Dermis blood vessel endothelial cell (primary cell): ENCODE measurements at regions not wholly inside any gene's neighbourhood (a gene's known extent, or its start where the extent isn't known, plus 50 kb on each side); places are given as distances from the start of the nearest gene placed in this dataset.

ENCODE experiments used
- DNase-seq: peaks from one replicate; pipeline ENCODE4 v3.0.0; 2010

DNA sequence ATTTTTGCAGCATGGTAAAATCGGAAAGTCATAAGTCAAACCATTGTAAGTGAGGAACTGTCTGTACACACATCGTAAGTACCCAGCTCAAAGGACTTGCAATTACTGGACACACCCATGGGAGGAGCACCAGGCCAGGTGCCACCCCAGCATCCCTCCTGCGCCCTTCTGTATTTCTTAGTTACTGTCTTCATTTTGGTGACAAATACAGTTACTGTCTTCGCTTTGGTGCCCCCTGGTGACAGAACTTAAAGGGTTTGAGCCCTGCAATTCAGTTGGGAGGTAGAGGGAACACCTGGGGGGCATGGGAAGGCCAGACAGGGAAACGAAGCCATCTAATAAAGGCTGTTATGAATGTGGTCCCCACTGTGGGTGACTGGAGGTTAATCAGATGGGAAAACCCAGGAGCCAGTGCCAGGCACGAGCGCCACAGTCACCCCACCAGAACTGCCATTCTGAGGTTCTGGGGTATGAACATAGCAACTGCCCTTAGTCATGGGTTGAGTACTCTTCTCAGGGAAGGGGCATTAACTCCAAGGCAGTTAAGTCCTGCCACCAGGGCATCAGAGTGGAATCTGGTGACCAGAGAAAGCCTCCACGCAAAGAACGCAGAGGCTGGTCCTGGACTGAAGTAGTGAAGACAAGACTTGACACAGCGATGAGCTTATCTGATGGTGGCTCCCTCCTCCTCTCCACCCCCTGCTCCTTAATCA is 612.9 kb downstream of the PTPRU start:
- DNase-seq = peak; percentile 63

DNA sequence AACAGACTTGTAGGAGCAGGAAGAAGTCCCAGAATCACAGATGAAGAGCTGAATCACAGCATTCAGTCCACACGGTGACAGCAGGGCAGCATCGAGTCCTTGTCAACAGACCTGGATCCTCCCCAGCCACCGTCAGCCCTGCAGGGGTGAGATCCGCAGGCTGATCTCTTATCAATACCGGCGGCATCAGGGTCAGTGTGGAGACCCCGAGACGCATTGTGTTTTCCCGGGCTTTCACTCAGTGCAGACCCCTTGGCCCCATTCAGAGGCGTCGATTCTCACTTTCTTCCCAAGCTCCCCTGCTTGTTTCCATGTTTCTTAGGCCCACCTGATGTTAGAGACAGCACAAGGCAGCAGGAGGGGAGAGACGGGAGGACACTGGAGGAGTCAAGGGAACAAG is 609.6 kb downstream of the PTPRU start:
- DNase-seq = no peak

DNA sequence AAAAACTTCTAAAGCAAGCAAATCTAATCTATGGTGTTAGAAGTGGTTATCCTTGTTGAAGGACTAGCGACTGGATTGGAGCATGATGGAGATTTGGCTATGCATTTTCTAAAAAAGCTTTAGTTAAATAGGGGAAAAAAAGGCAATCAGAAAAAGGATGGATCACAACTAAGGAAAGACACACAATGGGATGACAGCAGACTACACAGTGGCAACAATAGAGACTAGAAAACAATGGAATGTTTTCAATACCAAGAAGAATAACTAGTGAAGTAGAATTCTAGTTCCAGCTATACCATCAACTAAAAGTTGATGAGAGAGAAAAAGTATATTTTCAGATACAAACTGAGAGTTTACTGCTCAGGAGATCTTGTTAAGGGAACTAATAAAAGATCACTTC is 605.8 kb downstream of the PTPRU start:
- DNase-seq = no peak

DNA sequence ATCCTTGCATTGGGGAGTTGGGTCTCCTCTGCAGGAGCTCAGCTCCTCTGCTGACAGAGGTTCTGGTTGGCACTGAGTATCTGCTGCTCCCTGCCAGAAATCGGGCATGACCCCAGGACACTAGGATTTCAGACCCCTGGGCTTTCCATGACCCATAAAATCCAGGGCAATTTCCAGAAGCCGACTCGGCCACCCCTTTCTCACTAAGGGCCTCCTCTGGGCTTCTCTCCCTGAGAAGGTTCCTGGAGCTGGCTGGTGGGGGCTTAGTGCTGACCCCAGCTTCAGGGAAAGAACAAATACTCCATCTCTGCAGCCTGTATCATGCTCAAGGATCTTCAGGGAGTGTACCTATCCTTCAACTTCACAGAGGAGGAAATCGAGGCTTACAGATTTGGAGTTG is 603.4 kb downstream of the PTPRU start:
- no peak for DNase-seq

DNA sequence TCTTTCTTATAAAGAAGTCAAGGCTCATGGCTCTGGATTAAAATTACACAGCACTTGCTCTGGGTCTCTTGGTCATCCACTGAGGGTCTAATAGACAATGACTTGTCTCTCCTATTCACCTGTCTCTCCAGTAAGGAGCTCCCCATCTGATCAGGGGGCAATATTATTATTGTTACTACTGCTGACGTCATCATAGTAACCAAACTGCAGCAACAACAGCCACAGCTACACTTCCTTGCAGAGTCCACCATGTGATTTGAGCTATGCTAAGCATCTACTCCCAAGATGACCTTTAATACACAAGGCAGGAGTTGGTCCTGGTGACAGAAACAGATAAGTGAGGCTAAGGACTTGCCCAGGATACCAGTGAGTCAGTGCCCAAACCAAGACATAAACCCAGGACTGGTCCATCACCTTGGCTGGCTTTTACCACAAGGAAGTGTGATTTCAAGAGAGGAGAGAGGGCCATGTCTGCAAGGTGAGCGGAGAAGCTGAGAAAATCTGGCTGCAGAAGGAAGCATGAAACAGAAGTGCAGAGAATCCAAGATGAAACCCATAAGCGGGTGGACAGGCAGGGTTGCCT is 602.5 kb downstream of the PTPRU start:
- DNase-seq = no peak

DNA sequence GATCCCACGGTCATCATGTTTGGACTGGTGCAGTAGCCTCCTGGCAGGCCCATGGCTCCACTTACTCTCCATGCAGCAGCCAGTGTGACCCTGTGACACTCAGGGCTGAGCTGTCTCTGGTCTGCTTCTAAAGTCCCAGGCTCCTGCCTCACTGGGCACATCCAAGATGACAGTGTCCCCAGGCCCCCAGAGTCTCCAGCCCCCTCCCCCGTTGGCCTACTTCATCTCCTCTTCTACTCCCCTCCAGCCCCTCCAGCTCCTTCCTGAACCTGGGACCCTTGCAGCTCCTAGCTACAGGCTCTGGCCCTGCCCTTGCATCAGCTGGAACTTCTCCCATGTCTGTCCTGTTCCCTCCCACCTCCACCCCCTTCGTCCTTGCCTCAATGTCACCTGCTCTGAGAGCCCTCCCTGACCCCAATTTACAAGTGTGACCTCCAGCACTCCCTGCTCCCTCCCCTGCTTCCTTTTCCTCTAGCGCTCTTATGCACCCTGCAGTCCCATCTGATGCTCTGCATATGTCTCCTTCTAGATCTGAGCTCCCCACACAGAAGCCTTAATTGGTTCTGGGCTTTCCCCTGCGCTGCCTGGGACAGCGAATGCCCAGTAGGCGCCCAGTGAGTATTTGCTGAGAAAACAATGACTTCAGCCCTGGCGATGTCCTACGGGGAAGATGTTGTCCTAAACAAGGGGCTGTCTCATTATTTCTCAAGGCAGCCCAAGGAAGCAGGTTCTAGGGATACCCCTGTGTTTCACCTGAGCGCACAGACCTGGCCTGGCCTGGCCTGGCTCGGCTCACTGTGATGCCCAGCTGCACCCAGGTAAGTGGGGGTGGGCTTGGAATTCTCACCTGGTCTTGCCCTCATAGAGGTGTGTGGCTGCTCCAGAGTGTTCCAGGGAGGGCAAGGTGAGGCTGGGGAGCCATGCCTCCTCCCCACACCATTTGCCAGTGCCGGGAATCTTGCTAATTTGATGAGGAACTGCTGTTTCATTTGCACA is 600.6 kb downstream of the PTPRU start:
- DNase-seq = no peak

DNA sequence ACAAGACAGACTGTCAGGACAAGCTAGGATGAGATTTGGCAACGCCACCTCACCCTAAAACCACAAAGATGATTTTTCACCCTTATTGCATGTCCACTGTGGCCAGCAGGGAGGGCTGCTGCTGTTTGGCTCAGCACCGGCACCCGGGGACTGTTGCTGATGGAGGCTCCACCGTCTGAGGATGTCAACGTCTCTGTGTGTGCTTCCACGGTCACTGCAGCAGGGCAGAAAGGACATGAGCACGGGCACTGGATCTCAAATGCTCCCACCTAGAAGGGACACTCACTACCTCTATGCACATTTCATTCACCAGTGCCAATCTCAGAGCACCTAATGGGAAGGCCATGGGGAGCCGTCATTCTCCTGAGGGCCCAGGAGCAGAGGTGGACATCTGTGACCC is 599.6 kb downstream of the PTPRU start:
- no peak for DNase-seq

DNA sequence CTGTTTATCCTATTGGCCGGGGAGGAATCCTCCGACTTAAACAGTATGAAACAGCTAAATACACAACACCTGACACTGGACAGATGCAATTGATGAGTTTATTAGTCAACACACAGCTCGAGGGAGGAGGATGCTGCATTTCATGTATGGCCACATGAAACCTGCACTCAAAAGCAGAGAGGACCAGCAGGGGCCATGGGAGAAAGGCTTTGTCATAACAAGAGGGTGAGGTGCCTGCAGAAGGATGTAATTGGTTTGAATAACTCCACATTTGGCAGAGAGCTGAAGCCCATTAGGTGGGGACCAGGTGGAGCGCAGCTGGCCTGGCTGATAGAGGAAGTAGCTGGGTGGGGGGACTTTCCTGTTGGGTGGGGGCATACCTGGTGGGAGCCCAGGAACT is 599.1 kb downstream of the PTPRU start:
- no peak for DNase-seq

DNA sequence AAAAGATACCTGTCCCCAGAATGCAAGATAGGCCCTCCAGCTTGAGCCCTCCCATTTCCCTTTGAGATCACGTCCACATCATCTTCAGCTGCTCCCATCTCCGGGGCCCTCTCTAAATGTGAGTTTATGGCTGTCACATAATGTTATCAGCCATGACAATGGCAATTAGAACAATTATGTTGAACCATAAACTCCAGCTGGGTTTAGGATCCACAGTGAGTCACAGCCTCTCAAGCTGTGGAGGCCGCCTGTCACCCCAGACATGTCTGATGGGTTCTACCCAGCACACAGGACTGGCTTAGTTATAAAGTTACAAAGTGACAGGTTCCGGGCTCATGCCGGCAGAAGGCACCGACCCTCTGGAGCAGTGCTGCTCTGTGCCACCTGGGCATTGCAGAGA is 597.3 kb downstream of the PTPRU start:
- no peak for DNase-seq

DNA sequence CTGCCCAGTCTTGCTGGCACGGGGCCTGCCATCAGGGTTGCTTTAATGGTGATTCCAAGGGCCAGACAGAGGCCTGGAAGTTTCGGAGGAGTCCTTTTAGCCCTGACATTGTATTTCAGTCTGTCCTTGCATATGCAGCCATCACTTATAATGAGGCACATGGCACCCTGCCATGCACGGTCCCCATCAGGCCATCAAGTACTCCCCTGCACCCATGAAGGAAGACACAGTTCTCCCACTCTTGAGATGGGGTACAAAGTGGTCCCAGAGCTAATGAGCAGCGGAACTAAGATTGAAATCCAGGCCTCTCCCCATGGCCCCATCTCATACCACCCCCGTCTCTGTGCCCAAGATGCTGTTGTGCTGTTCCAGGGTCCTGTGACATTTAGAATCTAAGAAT is 596.6 kb downstream of the PTPRU start:
- DNase-seq = no peak

DNA sequence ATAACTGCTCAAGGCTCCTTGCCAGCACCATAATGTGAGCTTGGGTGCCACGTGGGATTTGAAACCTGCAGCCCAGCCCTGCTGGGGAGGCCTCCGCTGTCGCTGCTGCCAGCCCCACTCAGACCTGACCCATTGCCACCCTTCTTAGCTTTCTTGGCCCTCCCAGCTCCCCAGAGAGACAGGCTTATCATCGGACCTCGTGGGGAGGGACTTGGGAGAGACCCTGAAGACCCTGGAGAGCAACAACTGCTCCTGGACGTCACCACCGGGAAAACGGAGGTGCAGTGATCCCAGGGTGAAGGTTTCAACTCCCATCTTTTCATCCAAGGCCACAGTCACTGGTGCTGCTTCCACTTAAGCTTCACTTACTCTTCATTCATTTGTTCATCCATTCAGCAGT is 596.1 kb downstream of the PTPRU start:
- no peak for DNase-seq

DNA sequence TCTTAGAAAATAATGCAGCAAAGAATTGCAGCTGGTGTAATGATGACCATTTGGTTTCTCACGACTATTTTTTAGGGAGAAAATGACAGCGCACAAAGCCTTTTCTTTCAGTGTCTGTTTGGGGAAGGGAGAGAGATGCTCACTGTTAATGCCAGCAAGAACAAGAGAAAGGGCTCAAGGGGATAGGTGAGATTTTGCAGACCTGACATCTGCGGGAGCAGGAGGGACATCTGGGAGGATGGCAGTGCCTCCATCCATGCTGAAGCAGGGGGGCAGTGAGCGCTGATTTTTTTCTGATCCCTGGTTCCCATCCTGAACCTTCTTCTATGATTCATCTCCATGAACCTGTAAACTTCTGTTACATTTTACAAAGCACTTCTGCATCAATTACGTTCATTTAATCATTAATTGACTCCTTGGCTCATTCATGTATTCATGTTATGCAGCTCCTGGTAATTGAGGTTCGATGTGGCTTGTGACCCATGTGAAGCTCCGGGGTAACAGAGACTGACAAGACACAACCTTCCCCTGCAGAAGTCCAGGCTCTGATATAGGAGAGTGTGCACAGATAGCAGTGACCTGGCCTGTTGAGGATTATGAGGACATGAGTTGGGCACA is 595.3 kb downstream of the PTPRU start:
- DNase-seq = no peak

DNA sequence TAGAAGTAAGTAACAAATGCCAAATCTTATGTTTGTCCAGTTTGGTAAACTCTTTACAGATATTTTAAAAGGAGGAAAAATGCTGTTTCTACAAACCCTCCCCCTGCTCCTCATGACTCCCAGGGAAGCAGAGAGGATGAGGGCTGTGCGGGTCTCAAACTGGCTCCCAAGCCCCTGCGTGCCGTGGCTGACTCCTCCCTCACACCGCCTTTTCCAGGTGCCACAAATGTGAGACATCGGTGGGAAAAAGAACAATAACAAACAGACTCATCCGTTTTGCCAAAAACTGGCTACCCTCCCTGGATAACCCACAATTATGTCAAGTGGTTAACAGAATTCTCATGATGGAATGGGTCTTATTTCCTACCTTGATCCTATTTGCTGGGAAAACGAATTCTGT is 594.6 kb downstream of the PTPRU start:
- no peak for DNase-seq

DNA sequence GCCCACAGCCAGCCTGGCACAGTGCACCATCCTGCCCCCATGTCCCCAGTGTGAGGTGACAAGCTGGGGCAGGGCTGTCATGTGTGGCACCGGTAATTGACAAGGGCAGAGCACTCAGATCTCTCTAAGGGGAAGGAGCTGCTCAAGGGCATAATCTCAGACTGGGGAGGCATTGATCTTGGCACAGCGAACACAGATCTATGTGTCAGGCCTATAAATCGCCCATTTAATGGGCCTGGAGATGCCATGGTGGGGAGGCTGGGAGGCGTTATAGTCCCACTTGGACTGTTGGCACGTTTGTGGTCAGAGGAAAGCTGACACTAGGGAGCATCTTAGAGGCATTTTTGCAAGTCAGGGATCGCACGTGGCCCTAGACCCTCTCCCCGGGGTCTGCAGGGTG is 594.1 kb downstream of the PTPRU start:
- DNase-seq = no peak

DNA sequence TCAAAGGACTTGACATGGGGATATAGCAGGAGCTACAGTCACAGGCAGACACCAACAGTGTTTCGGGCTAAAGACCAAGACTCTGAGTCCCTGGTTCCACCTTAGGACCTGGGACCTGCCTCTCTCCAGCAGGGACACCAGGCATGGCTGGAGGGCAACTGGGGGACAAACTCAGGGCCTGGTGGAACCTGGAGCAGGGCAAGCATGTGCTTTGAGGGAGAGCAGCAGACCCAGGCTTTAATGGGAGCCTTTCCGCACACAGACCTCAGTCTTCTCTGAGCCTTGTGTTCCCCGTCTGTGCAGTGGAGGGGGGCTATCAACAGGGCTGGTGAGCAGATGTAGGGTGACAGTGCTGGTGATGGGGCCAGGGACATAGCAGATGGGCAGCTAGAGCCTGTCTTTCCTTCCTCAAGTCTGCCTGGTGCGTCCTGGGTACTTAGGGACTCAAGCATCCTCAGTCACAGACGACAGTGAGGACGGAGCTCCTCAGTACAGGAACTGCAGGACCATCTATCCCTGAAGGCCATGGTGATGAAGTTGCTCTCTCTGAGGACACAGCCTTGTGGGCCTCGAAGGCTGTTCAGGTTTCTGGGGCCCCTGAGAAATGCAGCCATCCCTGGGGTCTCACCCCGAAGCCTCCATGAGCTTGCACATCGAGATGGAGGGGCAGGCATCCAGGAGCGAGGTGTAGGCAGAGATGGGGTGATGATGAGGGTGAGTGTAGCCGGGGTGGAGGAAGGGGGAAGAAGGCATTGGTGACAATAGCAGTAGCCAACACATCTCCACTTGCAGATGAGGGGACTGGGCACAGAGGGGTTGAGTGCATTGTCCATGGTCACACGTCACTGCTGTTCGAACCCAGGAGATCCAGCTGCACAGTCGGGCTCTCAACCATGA is 593.4 kb downstream of the PTPRU start:
- no peak for DNase-seq

DNA sequence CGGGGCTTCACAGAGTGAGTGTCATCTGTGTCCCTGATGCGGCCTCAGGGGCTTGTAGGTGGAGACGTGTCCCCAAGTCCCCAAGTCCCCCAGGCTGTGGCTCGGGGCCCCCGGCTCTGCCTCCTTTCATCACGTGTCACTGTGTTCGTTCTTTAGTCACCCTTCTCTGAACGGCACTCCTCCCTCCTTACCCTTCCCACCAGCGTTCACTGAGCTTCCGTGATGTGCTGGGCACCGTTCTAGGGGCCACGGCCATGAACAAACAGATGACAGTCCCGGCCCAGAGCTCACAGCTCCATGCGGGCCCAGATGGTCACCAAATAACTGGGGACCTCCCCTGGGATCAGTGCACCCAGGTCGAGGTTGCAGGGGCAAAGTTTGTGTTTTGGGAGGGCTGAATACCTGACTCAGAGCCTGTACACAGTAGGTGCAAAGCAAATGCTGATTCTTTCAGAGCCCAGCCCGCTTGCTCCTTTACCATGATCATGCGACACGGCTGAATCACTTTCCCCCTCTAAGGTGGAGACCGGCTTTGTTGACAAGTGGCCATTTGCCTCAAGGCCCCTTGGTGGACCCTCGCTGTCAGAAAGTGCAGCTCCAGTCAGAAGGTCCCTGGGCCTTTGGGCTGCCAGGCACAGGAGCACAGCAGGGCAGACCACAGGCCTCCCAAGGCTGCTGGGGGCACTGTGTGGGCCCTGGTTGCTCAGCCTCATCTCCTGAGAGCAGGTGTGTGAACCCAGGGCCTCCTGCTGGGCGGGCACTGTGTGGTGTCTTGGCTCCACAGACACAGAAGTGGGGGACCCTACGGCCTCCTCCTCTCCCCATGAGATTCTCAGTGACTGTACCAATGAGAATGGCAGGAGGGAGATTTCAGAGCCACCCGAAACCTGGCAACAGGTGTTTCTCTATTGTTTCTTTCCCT is 592.5 kb downstream of the PTPRU start:
- no peak for DNase-seq

DNA sequence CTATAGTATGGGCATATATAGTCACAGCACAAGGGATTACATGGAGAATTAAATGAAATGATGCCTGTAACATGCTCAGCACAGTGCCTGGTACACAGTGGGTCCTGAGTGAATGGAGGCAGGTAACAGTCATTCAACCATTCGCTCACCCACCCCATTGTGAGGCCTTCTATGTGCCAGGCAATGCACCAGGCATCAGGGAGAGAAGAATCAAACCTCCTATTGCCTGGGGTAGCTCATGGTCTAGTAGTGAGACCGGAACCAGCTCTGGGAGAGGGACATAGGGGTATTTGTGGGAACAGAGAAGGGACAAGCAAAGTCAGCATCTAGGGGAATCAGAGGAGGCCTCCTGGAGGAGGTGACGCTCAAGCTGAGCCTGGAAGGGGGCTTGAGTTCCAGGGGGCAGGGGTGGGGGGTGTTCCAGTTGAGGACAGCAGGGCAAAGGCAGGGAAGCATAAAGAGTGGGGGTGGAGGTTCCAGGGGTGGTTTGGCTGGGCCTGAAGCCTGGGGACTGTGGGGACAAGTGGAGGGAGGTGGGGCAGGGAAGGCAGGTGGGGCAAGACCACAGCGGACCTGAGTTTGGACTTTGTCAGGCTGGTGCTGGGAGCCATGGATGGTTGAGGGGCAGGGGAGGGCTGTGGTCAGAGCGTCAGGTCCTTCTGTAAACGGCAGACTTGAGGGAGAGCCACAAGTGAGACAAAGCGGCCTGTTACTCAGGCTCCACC is 591.6 kb downstream of the PTPRU start:
- no peak for DNase-seq

DNA sequence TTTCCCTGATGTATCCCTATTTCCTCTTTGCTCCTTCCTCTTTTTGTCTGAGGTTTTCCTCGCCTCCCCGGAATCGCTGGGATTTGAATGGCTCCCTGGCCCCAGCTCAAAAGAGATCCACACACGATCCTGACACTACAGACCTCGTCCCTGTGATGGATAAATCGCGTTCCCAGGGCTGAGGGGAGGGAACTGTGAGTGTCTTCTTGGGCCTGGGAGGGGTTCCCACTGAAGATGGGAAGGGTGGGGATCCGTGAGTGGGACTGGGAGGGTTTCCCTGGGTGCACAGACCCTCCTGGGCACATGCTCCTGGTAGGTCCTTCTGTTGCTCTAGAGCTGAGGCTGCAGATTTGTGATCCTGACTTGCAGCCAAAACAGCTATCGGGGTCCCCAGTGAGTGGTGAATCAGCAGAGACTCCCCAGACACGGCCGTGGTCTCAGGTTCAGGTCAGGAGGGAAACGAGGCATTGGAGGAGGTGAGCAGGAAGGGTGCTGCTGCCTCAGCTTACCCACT is 591.0 kb downstream of the PTPRU start:
- DNase-seq = no peak

DNA sequence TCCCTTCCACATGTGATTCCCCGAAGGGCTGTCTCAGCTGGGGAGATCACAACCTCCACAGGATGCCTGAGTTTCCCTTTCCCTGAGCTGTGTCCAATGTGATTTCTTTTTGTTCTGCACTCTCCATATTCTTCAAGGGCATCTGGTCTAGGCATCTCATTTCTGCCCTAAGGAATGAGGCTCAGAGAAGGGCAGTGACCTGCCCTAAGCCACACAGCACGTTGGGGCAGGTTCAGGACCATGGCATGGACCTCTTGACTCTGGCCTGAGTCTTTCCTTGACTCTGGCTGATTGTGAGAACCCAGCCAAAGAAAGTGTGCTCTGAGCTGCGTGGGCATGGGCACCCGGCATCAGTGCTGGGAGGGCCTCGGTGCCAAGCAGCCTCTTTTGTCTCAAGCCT is 590.3 kb downstream of the PTPRU start:
- no peak for DNase-seq

DNA sequence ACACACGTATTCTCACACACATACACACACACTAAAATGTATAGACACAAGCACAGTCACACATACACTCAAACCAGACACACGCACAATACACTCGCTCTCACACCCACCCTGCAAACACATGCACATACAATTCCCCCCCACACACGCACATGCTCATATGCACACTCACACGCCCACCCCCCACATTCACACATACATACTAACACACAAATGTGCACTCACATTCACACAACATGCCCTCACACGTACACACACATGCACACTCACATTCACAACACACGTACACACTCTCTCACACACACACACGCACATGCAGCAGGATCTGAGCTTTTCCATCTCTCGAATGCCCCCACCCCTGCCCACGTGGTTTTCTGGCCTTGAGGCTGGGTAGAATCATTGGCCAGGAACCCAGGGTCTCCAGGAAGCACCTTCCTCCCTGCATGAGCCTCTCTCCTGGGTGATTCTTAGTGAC is 589.7 kb downstream of the PTPRU start:
- DNase-seq = no peak
